HCT116 (cell line): ENCODE measurements at regions not wholly inside any gene's neighbourhood (a gene's known extent, or its start where the extent isn't known, plus 50 kb on each side); places are given as distances from the start of the nearest gene placed in this dataset.

ENCODE experiments used
- ATAC-seq: fragments of 200-7000 bp; cut with Tn5 transposase; 2 replicates; pipeline ENCODE4 v1.9.1; 2020; ENCODE audit warnings: mild to moderate bottlenecking, moderate library complexity
- BruUV-seq: library from RNA; stranded (reverse); fragments of 400-500 nt; replicated peaks from 2 replicates; lab custom pipeline; 2021; lab: Mats Ljungman, UMichigan
- CTCF ChIA-PET: fragments of 300-600 bp; sonication (Branson Sonifier 250); formaldehyde crosslinking; loops from one replicate; lab custom pipeline; 2021; ENCODE audit warnings: antibody characterized with exemption; lab: Charles Lee
- POLR2A ChIA-PET: fragments of 300-600, 350-600 bp; sonication (Branson Sonifier 250); formaldehyde crosslinking; loops from one replicate; lab custom pipeline; 2021; ENCODE audit warnings: antibody characterized with exemption; lab: Charles Lee
- RAD21 ChIA-PET, 2 experiments: fragments of 300-600 bp; sonication (Branson Sonifier 250); formaldehyde crosslinking; loops; one replicate each; lab custom pipeline; 2023; ENCODE audit warnings: low total read pairs in 2 of 2; ENCODE audit not compliant: uncharacterized antibody in 2 of 2, unreplicated experiment in 2 of 2, low non-redundant PET in 1 of 2; lab: Charles Lee
- DNase-seq: peaks from one replicate; pipeline ENCODE4 v3.0.0-alpha.2; 2010; ENCODE audit warnings: low read depth, low spot score
- H2AFZ ChIP-seq: fragments of 200-600 bp; shearing (Covaris generic), sonication (generic); 2 replicates; pipeline ENCODE4 v1.6.1; 2017; ENCODE audit warnings: low read depth, mixed run types, mixed read lengths, antibody characterized with exemption, low read length; ENCODE audit not compliant: poor library complexity, severe bottlenecking
- H3K27ac ChIP-seq: 2 replicates; pipeline ENCODE4 v1.5.1; 2012; ENCODE audit warnings: low read depth, low read length
- H3K27me3 ChIP-seq: fragments of 200-600 bp; sonication (generic); 2 replicates; pipeline ENCODE4 v1.6.1; 2016; ENCODE audit warnings: mixed run types, low read length, mixed read lengths; ENCODE audit not compliant: insufficient read depth
- H3K36me3 ChIP-seq, 2 experiments: fragments of 200-500 bp in 1 of 2; fragments of 200-600 bp in 1 of 2; sonication (Bioruptor generic) in 1 of 2; sonication (generic) in 1 of 2; 2 replicates each; pipeline versions ENCODE4 v1.5.1 to v1.6.1; 2014 to 2016; ENCODE audit warnings: low read length in 2 of 2, inconsistent platforms in 1 of 2, mixed read lengths in 1 of 2, mixed run types in 1 of 2; ENCODE audit not compliant: insufficient read depth in 2 of 2, control insufficient read depth in 1 of 2
- H3K4me1 ChIP-seq, 2 experiments: fragments of 200-600 bp in 1 of 2; sonication (generic) in 1 of 2; 2 replicates each; pipeline versions ENCODE4 v1.5.1 to v1.6.1; 2012 to 2017; ENCODE audit warnings: low read length in 2 of 2, inconsistent platforms in 1 of 2, mild to moderate bottlenecking in 1 of 2, mixed read lengths in 1 of 2, mixed run types in 1 of 2, moderate library complexity in 1 of 2; ENCODE audit not compliant: insufficient read depth in 2 of 2, control insufficient read depth in 1 of 2
- H3K4me2 ChIP-seq: fragments of 200-600 bp; sonication (generic); 2 replicates; pipeline ENCODE4 v1.6.1; 2017; ENCODE audit warnings: mixed run types, low read length, mixed read lengths
- H3K4me3 ChIP-seq, 2 experiments: fragments of 200-600 bp in 1 of 2; sonication (generic) in 1 of 2; replicated peaks in 1 of 2; 2 replicates each; pipeline ENCODE4 v1.5.1; 2011 to 2016; ENCODE audit warnings: low read length in 2 of 2, control low read depth in 1 of 2, low read depth in 1 of 2, mild to moderate bottlenecking in 1 of 2, mixed read lengths in 1 of 2, mixed run types in 1 of 2
- H3K79me2 ChIP-seq: fragments of 200-600 bp; sonication (generic); 2 replicates; pipeline ENCODE4 v1.6.1; 2017; ENCODE audit warnings: mild to moderate bottlenecking, mixed run types, low read length, moderate library complexity, mixed read lengths; ENCODE audit not compliant: insufficient read depth
- H3K9ac ChIP-seq: fragments of 200-600 bp; sonication (generic); 2 replicates; pipeline ENCODE4 v1.6.1; 2016; ENCODE audit warnings: low read length, mixed read lengths
- H3K9me2 ChIP-seq: fragments of 200-600 bp; sonication (generic), shearing (Covaris generic); 2 replicates; pipeline ENCODE4 v1.6.1; 2017; ENCODE audit warnings: mixed run types, mild to moderate bottlenecking, moderate library complexity; ENCODE audit not compliant: insufficient read depth
- H3K9me3 ChIP-seq, 2 experiments: fragments of 200-500 bp in 1 of 2; fragments of 200-600 bp in 1 of 2; sonication (Bioruptor generic) in 1 of 2; sonication (generic) in 1 of 2; 2 replicates each; pipeline ENCODE4 v1.6.1; 2014 to 2017; ENCODE audit warnings: low read length in 2 of 2, mixed read lengths in 2 of 2, inconsistent platforms in 1 of 2, low read depth in 1 of 2, mild to moderate bottlenecking in 1 of 2, mixed run types in 1 of 2, moderate library complexity in 1 of 2; ENCODE audit not compliant: control insufficient read depth in 1 of 2, insufficient read depth in 1 of 2
- H4K20me1 ChIP-seq: fragments of 200-600 bp; sonication (generic), shearing (Covaris generic); 2 replicates; pipeline ENCODE4 v1.6.1; 2017; ENCODE audit warnings: mixed run types, mild to moderate bottlenecking, moderate library complexity; ENCODE audit not compliant: insufficient read depth
- ATF3 ChIP-seq: IDR thresholded peaks from 2 replicates; pipeline ENCODE4 v1.6.1; 2012
- CBX3 ChIP-seq: IDR thresholded peaks from 2 replicates; pipeline ENCODE4 v1.6.1; 2012; ENCODE audit warnings: low read depth
- CEBPB ChIP-seq: IDR thresholded peaks from 2 replicates; pipeline ENCODE4 v1.6.1; 2012; ENCODE audit warnings: low read depth
- EGR1 ChIP-seq: IDR thresholded peaks from 2 replicates; pipeline ENCODE4 v1.6.1; 2012; ENCODE audit warnings: low read depth
- ELF1 ChIP-seq: IDR thresholded peaks from 2 replicates; pipeline ENCODE4 v1.6.1; 2012; ENCODE audit warnings: low read depth, borderline replicate concordance
- EZH2phosphoT487 ChIP-seq: fragments of 200-600 bp; IDR thresholded peaks from 2 replicates; pipeline ENCODE4 v1.6.1; 2018; ENCODE audit warnings: antibody characterized with exemption, borderline replicate concordance
- FOSL1 ChIP-seq: IDR thresholded peaks from 2 replicates; pipeline ENCODE4 v1.6.1; 2012; ENCODE audit warnings: low read depth
- JUND ChIP-seq: IDR thresholded peaks from 2 replicates; pipeline ENCODE4 v1.6.1; 2012
- MAX ChIP-seq: IDR thresholded peaks from 2 replicates; pipeline ENCODE4 v1.6.1; 2012
- POLR2A ChIP-seq: IDR thresholded peaks from 2 replicates; pipeline ENCODE4 v1.7.0; 2011; ENCODE audit warnings: borderline replicate concordance; ENCODE audit not compliant: insufficient read depth, insufficient read length; ENCODE audit errors: extremely low read depth
- RAD21 ChIP-seq: IDR thresholded peaks from 2 replicates; pipeline ENCODE4 v1.6.1; 2012; ENCODE audit warnings: low read depth, mild to moderate bottlenecking
- REST ChIP-seq: IDR thresholded peaks from 2 replicates; pipeline ENCODE4 v1.6.1; 2012; ENCODE audit warnings: low read depth
- SIN3A ChIP-seq: IDR thresholded peaks from 2 replicates; pipeline ENCODE4 v1.6.1; 2012; ENCODE audit warnings: low read depth
- SP1 ChIP-seq: IDR thresholded peaks from 2 replicates; pipeline ENCODE4 v1.6.1; 2012; ENCODE audit warnings: low read depth
- SRF ChIP-seq: IDR thresholded peaks from 2 replicates; pipeline ENCODE4 v1.6.1; 2012; ENCODE audit warnings: low read depth
- YY1 ChIP-seq: IDR thresholded peaks from 2 replicates; pipeline ENCODE4 v1.6.1; 2011; ENCODE audit warnings: low read length, low read depth, moderate library complexity, mild to moderate bottlenecking; ENCODE audit not compliant: insufficient replicate concordance; ENCODE audit errors: extremely low read depth
- ZBTB33 ChIP-seq: IDR thresholded peaks from 2 replicates; pipeline ENCODE4 v1.6.1; 2011; ENCODE audit warnings: mild to moderate bottlenecking, low read length, moderate library complexity; ENCODE audit not compliant: insufficient replicate concordance; ENCODE audit errors: extremely low read depth
- ZFX ChIP-seq: fragments of 450-650 bp; IDR thresholded peaks from 2 replicates; pipeline ENCODE4 v1.6.1; 2017
- intact Hi-C: fragments of 100-400 bp; cut with micrococcal nuclease; formaldehyde crosslinking; loops from 2 replicates; pipeline ENCODE4 v1.10.0; 2022

GRCh38 chr18:59041296-59041695, 98.4 kb upstream of the SEC11C start:
- Histone ChIP-seq H3K9ac (no peak overlapping the region), H3K36me3 (no peaks in the 10 kb centered on the region), H2AFZ (no peak overlapping the region), H3K27ac (no peak overlapping the region), H3K4me1 (no peaks in the 10 kb centered on the region), H3K4me3 (no peak overlapping the region), H3K27me3 (no peaks in the 10 kb centered on the region), H3K9me2 (no peaks in the 10 kb centered on the region), H3K9me3 (no peaks in the 10 kb centered on the region), H3K4me2 (no peak overlapping the region), H4K20me1 (no peaks in the 10 kb centered on the region), H3K79me2 (no peaks in the 10 kb centered on the region)
- RAD21 ChIA-PET: no interaction called here
- no peak for ATAC-seq
- intact Hi-C loops: no loop called here
- CTCF ChIA-PET: no interaction called here
- no TSS peak for BruUV-seq
- TF ChIP-seq ZBTB33 (no peak), EGR1 (no peak), SP1 (no peak), POLR2A (no peak), EZH2phosphoT487 (no peak), REST (no peak), RAD21 (no peak), JUND (no peak), YY1 (no peak), SRF (no peak), ELF1 (no peak), ZFX (no peak), MAX (no peak), CEBPB (no peak), CBX3 (no peak), SIN3A (no peak), ATF3 (no peak), FOSL1 (no peak)
- POLR2A ChIA-PET: no interaction called here
- DNase-seq: no peak
